ENCODE measurements at regions not wholly inside any gene's neighbourhood (a gene's known extent, or its start where the extent isn't known, plus 50 kb on each side); places are given as distances from the start of the nearest gene placed in this dataset.

DNA sequence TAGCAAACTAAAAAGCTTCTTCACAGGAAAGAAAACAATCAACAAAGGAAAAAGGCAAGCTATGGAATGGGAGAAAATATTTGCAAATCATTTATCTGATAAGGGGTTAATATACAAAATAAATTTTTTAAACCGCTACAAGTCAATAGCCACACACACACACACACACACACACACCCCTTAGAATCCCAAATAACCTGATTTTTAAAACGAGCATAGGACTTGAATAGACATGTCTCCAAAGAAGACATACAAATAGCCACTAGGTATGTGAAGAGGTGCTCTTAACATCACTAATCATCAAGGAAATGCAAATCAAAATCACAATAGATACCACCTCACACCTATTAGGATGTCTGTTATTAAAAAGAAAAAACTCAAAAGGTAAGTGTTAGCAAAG lies 187.7 kb downstream of the TRIM27 start:
- DNase-seq (ENCODE audit: low read depth, low spot score) = no peak

DNA sequence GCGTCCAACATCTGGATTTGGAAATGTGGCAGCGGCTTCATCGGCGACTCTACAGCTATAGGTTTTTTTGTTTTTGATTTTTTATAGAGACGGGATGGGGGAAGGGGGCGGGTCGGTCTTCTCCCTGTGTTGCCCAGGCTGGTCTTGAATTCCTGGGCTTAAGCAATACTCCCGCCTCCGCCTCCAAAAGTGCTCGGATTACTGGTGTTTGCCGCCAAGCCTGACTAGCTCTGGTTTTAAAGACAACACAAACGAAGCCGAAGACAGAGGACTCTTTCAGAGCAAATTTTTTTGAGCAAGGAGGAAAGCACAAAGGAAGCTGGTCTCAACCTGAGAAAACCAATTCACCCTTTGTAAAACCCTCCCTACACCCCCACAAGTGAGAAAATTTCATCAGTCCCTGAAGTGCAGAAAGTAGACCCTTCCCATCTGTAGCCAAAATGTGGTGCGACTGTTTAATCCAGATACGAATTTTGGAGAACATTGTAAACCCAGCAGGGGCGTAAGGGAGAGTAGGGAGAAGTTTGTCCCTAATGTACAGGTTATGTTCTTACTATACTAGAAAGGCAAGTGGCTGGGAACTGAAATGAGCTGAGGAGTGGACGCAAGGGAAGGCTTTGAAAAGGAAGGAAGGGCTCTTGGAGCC lies 185.9 kb downstream of the TRIM27 start:
- no peak for DNase-seq (ENCODE audit: low read depth, low spot score)

DNA sequence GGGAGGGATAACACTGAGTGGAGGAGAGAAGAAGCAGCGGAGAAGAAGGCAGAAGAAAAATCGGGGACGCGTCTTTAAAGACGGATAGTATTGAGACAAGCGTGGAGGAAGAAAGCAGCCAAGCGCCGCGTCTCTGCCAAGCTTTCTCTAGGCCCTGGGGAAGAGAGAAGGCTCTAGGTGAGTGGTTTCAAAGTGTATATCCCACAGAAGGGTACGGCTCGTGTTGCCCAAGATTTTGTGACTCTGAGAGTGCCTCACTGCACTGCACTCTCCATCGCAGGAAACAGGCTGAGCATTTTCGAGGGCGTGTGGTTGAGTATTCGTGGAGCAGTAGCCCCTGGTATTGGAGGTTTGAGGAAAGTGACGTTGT lies 185.4 kb downstream of the TRIM27 start:
- DNase-seq (ENCODE audit: low read depth, low spot score) = no peak

DNA sequence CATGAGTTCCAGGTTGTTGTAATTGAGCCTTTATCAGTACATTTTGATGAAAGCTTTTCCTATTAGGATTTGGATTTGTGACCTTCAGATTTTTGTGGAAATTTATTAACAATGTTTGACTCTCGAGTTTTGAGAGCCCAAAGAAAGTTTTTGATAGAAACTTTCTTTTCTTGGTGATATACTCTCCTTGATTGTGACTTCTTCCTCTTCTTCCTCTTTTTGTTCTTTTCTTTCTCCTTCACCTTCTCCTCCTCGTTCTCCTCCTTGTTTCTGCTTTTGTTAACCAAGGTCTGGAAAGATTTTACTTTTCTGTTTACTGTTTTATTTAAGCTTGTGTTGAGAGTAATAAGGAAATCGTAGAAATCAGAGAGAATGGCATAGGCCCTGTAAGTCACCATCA lies 182.4 kb downstream of the TRIM27 start:
- DNase-seq (ENCODE audit: low read depth, low spot score) = no peak

DNA sequence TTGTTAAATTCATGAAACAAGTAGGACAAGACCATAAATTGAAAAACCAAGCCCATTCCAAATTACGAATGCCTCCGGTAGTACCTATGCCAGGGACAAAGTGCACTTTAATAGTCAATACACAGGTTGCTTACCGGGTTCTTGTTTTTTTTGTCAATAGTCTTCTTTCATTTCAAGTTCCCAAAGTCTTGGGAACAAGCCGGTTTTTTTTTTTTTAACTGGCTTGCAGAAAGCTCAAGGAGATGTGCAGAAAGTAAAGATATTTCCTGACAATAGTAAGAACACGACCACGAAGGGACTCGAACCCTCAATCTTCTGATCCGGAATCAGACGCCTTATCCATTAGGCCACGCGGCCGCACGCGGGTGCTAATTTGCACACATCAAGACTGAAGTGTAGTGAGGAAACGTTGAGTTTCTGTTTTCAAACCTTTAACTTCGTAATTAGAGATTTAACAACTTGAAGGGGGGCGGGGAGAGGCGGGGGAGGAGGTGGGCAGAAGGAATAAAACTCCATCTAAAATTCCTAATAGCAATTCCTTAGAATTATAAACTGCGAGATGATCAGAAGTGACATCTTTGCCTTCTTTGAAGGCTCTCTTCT lies 181.0 kb downstream of the TRIM27 start:
- no peak for DNase-seq (ENCODE audit: low read depth, low spot score)

DNA sequence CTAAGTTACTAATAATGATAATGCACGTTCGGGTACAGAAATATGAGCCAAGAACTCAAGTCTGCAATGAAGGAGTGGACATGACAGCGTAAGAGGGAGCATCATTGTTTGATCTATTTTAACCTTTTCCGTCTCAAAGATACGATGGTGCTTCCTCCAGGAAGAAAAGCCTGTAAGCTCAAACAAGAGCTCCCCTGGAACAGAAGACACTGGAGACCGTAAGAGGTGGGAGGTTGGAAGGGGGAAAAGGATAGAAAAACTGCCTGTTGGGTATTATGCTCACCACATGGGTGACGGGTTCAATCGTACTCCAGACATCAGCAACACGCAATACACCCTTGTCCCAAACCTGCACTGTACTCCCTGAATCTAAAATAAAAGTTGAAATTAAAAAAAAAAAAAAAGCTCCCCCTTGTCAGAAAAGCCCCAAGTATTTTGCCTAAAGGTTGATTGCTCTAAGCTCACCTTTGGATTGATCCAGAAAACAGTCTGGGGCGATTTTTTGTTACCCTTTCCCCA lies 180.5 kb downstream of the TRIM27 start:
- no peak for DNase-seq (ENCODE audit: low read depth, low spot score)

DNA sequence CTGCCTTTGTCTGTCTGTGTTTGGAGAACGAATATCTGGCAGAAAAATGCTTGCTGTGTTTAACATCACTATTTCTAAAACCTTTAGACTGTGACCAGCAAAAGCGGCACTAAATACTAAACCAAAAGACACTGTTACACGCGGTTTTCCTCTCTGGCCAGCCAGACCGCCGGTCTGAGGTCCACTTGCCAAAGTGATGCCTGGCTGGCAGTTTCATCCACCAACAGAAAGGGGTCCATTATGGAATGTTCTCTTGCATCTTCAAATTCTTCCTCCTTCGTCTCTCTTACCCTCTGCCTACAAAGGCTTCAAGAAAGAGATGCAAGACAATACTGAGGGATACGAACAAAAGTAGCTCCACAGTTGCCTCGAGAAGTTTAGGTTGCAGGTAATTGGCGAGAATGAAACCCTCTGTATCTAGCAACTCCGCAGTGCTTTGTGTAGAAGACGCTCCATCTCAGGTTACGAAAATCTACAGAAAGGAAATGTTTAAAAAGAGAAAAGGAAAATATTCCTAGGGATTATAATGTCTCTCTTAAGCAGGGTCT lies 176.6 kb downstream of the TRIM27 start:
- no peak for DNase-seq (ENCODE audit: low read depth, low spot score)

DNA sequence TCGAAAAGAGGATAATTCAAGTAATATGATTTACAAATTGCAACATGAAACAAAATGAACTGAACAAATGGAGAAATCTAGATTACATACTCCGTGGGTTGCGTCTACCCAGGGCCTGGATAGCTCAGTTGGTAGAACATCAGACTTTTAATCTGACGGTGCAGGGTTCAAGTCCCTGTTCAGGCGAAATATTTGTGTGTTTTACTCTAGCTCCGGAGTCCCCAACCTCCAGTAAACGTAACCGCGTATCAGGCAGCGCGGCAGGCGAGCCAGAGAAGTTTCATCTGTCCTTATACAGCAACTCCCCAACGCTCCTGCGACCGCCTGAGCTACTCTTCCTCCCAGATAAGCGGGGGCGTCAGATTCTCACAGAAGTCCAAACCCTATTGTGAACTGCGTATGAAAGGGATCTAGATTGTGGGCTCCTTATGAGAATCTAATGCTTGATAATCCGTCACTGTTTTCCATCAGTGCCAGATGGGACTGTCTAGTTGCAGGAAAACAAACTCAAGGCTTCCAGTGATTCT lies 176.1 kb downstream of the TRIM27 start:
- DNase-seq (ENCODE audit: low read depth, low spot score) = no peak

DNA sequence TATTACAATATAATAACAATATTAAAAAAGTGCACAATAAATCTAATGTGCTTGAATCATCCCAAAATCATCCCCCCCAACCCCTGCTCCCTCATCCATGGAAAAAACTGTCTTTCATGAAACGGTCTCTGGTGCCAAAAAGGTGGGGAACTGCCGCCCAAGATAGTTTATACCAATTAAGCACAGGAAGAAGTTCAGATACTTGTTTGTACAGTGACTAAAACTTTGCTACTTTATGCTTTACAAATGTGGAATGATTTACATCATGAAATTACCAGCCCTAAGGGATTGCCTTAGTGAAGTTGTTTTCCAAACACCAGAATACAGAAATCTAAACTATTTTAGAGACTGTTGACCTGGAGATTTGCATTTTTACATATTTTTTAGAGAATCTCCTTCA lies 175.6 kb downstream of the TRIM27 start:
- DNase-seq (ENCODE audit: low read depth, low spot score) = no peak

DNA sequence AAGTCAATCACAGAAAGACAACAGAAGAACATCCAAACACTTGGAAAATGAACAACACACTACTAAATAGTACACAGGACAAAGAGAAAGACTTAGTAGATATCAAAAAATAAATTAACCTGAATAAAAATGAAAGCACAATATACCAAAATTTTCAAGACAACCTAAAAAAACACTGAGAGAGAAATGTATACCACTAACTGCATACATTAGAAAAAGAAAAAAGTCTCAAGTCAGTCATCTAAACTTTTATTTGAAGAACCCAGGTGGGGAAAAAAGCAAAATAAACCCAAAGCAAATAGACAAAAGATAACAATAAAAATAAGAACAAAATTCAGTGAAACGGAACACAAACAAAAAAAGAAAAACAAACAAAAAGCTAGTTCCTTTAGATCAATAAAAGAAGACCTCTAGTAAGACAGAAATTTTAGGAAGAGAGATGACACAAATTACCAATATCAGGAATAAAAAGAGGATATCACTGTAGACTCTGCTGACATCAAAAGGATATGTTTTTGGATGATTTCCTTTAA lies 172.8 kb downstream of the TRIM27 start:
- no peak for DNase-seq (ENCODE audit: low read depth, low spot score)

DNA sequence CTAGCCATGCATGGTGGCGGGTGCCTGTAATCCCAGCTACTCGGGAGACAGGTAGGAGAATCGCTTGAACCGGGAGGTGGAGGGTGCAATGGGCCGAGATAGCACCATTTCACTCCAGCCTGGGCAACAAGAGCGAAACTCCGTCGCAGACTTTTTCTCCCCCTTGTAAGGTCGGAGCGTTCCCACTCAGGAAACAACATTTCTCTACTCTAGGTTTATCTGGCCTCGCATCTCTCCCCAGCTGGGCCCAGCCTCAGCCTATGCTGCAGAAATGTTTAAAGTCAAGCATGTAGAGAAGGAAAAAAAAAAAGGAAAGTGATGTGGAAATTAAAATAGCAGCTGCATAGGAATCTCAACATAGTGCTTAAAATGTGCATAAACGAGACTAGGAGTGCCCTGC lies 172.3 kb downstream of the TRIM27 start:
- DNase-seq (ENCODE audit: low read depth, low spot score) = no peak

DNA sequence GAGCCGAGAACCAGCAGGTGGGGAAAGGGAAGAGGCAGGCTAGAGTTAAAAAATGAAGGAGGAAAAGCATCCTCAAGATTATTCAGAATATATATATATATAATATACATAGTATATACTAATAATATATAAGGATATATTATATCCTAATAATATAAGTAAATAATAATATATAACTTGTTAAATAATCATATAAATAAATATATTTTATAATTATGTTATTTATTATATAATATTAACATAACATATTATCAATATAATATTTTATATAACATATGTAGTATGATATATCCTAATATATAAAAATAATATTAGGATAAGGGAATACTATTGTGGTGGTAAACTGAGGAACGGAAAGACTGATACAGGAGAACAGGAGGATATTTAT lies 171.8 kb downstream of the TRIM27 start:
- DNase-seq (ENCODE audit: low read depth, low spot score) = no peak

DNA sequence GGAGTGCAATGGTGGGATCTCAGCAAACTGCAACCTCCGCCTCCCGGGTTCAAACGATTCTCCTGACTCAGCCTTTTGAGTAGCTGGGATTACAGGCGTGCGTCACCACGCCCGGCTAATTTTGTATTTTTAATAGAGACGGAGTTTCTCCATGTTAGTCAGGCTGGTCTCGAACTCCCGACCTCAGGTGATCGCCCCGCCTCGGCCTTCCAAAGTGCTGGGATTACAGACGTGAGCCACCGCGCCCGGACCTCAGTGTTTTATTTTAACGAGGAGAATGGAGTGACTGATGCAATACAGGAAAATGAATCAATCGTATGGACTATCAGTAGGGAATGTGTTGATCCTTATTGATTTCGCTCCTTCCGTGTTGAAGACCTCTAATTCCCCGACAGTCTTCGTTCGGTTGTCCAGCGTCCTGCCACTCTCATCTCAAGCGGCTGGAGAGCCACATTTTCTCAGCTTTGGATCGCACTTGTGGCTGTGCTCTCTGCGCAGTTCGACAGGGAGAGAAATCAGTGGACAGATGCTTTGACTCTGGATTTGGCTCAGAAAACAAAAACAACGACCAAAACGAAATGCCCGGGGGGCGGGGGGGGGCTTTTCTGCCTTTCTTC lies 166.2 kb downstream of the TRIM27 start:
- DNase-seq (ENCODE audit: low read depth, low spot score) = no peak

DNA sequence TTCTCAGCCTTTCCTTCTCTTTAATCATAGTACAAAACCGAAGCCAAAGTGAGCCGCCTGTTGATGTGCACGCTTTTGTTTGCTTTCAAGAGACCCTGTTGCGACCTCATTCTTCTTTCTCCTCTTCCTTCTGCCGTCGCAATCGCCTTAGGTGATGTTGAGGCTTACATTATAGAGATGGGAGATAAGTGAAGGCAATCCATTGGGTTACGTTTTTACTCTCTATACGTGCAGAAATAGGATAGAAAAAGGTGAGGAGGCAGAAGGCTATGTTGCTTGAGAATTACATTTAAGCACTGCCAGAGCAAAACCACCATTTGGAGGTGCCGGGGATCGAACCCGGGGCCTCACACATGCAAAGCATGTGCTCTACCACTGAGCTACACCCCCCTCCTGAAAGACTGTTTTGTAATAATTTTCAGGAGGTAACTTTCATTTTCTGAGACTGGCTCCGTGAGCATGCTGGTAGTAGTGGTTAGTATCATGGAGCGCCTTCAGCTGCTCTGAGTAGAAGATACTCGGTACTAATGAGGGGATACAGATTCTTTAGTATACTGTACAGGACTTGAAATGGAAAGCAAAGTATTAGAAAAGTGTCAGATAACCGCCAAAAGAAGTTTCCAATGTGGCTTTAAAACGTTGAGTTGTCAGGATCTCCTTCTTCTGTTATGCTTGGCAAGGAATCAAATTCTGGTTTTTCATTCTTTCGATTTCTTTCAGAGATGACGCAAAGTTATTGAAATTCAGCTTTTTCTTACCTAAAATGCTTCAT lies 165.6 kb downstream of the TRIM27 start:
- no peak for DNase-seq (ENCODE audit: low read depth, low spot score)

DNA sequence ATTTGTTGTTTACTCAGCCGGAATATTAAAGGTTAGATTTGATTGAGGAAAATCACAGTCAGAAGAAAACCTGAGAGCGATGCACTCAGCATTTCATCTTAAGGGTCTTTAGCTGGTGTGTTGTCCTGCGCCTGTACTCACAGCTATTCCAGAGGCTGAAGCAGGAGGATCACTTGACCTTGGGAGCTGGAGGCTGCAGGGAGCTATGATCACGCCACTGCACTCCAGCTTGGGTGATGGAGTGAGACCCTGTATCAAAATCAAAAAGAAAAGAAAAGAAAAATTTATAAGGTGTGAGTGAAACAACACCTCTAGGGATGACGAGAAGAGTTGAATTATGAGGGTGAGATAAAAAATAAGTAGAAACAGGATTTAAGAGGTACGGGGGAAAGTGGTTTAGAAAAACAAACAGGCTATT lies 165.0 kb downstream of the TRIM27 start:
- DNase-seq (ENCODE audit: low read depth, low spot score) = no peak

DNA sequence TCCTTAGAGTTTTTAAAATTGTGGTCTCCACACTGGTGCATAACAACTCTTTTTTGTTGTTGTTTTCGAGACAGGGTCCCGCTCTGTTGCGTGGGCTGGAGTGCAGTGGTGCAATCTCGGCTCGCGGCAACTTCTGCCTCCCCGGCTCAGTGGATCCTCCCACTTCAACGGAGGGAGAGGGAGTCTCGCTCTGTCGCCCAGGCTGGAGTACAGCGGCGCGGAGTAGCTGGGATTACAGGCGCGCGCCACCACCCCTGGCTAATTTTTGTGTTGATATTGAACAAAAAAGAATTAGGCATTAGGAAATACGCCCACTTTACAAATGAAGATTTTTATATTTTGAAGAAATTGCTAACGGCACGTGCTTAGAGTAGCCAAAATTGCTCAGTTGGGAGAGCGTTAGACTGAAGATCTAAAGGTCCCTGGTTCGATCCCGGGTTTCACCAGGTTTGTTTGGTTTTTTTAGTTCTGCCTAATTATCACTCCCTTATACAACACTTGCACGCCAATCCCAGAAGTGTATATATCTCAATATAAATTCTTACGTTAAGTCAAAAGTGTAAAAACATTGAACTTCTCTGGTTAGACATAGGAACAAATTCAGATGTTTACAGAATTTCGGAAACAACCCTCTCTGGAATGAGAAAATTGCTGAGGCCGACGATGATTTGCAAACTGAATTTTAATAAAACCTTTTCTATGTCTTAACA lies 159.6 kb downstream of the TRIM27 start:
- no peak for DNase-seq (ENCODE audit: low read depth, low spot score)

DNA sequence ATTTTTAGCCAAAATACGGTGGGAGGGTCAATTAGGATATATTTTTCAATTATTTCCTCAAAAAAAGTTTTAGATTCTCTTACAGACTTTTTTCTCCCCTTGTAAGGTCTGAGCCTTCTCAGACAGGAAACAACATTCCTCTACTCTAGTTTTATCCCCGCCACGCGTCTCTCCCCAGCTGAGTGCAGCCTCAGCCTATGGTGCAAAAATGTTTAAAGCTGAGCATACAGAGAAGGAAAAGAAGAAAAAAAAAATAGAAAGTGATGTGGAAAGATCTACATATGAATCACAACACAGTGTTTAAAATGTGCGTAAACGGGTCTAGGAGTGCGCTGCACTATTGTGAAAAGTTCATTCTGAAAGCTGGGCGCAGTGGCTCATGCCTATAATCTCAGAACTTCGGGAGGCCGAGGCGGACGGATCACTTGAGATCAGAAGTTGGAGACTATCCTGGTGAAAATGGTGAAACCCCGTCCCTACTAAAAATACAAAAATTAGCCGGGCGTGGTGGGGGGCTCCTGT lies 159.0 kb downstream of the TRIM27 start:
- no peak for DNase-seq (ENCODE audit: low read depth, low spot score)

DNA sequence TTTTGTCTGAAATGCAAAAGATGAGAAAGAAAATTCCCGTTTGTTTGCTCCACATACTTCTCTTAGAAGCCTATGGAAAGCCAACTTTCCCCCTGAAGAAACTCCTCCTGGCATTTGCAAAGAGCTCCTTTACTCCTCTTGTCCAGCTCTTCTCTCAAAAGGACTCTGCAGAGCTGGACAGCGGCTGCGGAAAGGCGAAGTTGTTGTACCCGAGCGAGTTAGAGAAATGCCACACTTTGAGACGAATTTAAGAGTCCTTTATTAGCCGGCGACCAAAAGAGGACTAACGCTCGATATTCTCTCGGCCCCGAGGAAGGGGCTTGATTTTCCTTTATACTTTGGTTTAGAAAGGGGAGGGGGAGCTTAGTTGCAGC lies 157.8 kb downstream of the TRIM27 start:
- no peak for DNase-seq (ENCODE audit: low read depth, low spot score)

DNA sequence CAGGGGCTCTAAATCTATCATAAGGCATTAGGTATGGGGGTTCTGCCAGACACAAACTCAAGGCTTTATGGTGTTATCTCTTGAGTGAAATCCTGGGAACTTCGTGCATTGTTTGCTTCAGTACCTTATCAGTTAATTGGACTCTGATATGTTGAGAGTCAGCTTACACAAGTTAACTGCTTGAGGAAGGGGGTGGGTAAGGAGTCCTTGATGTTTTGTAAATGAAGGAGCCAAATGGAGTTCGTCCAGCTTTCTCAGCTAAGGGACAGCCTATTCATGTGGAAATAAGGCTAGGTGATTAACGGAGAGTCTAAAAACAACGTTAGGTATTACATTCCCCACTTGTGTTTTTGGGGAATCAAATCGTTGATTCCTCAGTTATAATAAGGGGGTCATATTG lies 157.4 kb downstream of the TRIM27 start:
- DNase-seq (ENCODE audit: low read depth, low spot score) = no peak

DNA sequence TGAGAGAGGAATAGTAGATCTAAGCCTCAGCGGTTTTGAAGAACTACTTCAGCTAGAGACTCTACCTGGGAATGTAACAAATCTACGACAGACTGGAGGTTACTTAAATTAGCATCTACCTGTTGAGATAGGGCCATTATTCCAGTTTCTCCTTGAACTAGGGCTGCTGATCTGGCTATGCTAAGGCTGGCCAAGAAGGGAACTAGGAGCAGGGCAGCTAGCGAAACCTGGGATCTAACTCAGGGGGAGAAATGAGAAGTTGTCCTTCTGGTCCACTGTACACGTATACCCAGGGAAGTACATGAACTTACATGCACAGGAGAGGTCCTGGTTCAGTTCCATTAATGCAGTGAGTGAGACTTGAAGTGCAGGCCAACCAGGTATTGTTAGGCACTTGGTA lies 156.7 kb downstream of the TRIM27 start:
- DNase-seq (ENCODE audit: low read depth, low spot score) = no peak

DNA sequence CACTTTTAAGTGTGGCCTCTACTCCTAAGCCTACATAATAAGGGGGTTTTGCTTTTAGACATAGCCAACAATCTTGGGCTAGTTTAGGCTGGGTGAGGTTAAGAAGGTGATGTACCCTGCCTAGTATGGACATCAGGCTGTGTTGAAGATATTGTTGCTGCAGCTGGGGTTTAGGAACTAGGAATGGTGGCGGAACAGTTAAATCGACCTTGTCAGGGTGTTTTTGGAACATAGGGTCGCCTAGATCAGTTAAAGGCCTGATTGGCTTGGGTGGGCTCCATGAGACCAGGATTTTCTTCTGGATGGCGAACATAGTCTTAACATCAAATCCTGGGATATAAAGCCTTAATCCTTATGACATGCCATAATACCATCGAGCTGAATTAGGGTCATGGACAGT lies 156.1 kb downstream of the TRIM27 start:
- no peak for DNase-seq (ENCODE audit: low read depth, low spot score)

Measured in smooth muscle cell of the brain vasculature (primary cell).